A549 (cell line): ENCODE measurements at regions not wholly inside any gene's neighbourhood (a gene's known extent, or its start where the extent isn't known, plus 50 kb on each side); places are given as distances from the start of the nearest gene placed in this dataset.

Experiments used
- ATAC-seq, 2 experiments: fragments of 200-7000 bp in 1 of 2; fragments of >200 bp in 1 of 2; cut with Nextera tagmentation in 1 of 2; cut with Tn5 transposase in 1 of 2; 3 replicates each; pipeline versions ENCODE4 v1.8.0 to v1.9.1; 2018 to 2020; ENCODE audit warnings: mild to moderate bottlenecking in 1 of 2, moderate library complexity in 1 of 2
- CTCF ChIA-PET: fragments of 300-600 bp; sonication (Branson Sonifier 250); formaldehyde crosslinking; extraction: SDS; loops from one replicate; lab custom pipeline; 2021; ENCODE audit warnings: antibody characterized with exemption, inconsistent platforms; lab: Yijun Ruan, JAX
- POLR2A ChIA-PET: fragments of 350-600 bp; formaldehyde crosslinking; extraction: SDS; loops from one replicate; lab custom pipeline; 2021; ENCODE audit warnings: antibody characterized with exemption, inconsistent platforms; lab: Yijun Ruan, JAX
- DNase-seq, 2 experiments: peaks; one replicate each; pipeline versions ENCODE4 v3.0.0 to v3.0.0-alpha.2; 2011 to 2016; ENCODE audit warnings: low read depth in 1 of 2, low spot score in 1 of 2
- FAIRE-seq: peaks from 2 replicates; lab custom pipeline; 2011; peaks lifted over from hg19 to GRCh38; lab: Jason Lieb, UNC
- H3K27ac ChIP-seq, 2 experiments: fragments of >200 bp; sonication (Bioruptor Twin); formaldehyde crosslinking; 3 replicates each; pipeline ENCODE4 v1.5.1; 2016 to 2017
- H3K4me1 ChIP-seq: fragments of >200 bp; sonication (Bioruptor Twin); formaldehyde crosslinking; 3 replicates; pipeline ENCODE4 v1.6.1; 2016
- H3K4me2 ChIP-seq: fragments of >200 bp; sonication (Bioruptor Twin); formaldehyde crosslinking; 3 replicates; pipeline ENCODE4 v1.6.1; 2016
- H3K4me3 ChIP-seq: fragments of >200 bp; sonication (Bioruptor Twin); formaldehyde crosslinking; 3 replicates; pipeline ENCODE4 v1.5.1; 2016
- H3K9me3 ChIP-seq: fragments of >200 bp; sonication (Bioruptor Twin); formaldehyde crosslinking; 3 replicates; pipeline ENCODE4 v1.6.1; 2016
- CEBPB ChIP-seq, 2 experiments: fragments of >200 bp in 1 of 2; sonication (Bioruptor Twin) in 1 of 2; formaldehyde crosslinking in 1 of 2; IDR thresholded peaks; 2 replicates each; pipeline ENCODE4 v1.6.1; 2012 to 2016
- EHMT2 ChIP-seq: fragments of 200-600 bp; sonication (generic); IDR thresholded peaks from 2 replicates; pipeline ENCODE4 v1.6.1; 2016; ENCODE audit warnings: antibody characterized with exemption, low read depth, mild to moderate bottlenecking, moderate library complexity
- ESRRA ChIP-seq: fragments of 150-350 bp; IDR thresholded peaks from 2 replicates; pipeline ENCODE4 v1.6.1; 2014; ENCODE audit warnings: mild to moderate bottlenecking, low read length, borderline replicate concordance
- FOSB ChIP-seq: fragments of 250-450 bp; sonication (Bioruptor Pico); IDR thresholded peaks from 2 replicates; pipeline ENCODE4 v1.5.0; 2020; ENCODE audit warnings: mild to moderate bottlenecking, moderate library complexity
- FOXS1 ChIP-seq: fragments of 250-450 bp; sonication (Bioruptor Pico); IDR thresholded peaks from 2 replicates; pipeline ENCODE4 v1.5.0; 2020; ENCODE audit warnings: mild to moderate bottlenecking, moderate library complexity
- HEYL ChIP-seq: fragments of 250-450 bp; sonication (Bioruptor Pico); IDR thresholded peaks from 2 replicates; pipeline ENCODE4 v1.8.0; 2021; ENCODE audit warnings: mild to moderate bottlenecking, moderate library complexity
- HOXA7 ChIP-seq: fragments of 250-450 bp; sonication (Bioruptor Pico); IDR thresholded peaks from 2 replicates; pipeline ENCODE4 v1.5.0; 2020; ENCODE audit warnings: mild to moderate bottlenecking, moderate library complexity
- JUN ChIP-seq, 2 experiments: fragments of >200 bp; sonication (Bioruptor Twin); formaldehyde crosslinking; IDR thresholded peaks; 2 replicates in 1 of 2; 3 replicates in 1 of 2; pipeline ENCODE4 v1.6.1; 2016 to 2017
- JUNB ChIP-seq: fragments of >200 bp; sonication (Bioruptor Twin); formaldehyde crosslinking; IDR thresholded peaks from 2 replicates; pipeline ENCODE4 v1.6.1; 2016
- KDM1A ChIP-seq: fragments of 200-600 bp; sonication (generic); IDR thresholded peaks from 2 replicates; pipeline ENCODE4 v1.6.1; 2016; ENCODE audit warnings: low read depth, mild to moderate bottlenecking
- MAFK ChIP-seq: fragments of 450-650 bp; IDR thresholded peaks from 2 replicates; pipeline ENCODE4 v1.6.1; 2014; ENCODE audit not compliant: partially characterized antibody
- MAZ ChIP-seq: fragments of 150-350 bp; IDR thresholded peaks from 2 replicates; pipeline ENCODE4 v1.6.1; 2014; ENCODE audit warnings: antibody characterized with exemption, low read depth, low read length, borderline replicate concordance
- MYC ChIP-seq: IDR thresholded peaks from 2 replicates; pipeline ENCODE4 v1.6.1; 2012; ENCODE audit warnings: mild to moderate bottlenecking, inconsistent platforms, low read length, improper control_type of control experiment, borderline replicate concordance
- NFE2L2 ChIP-seq: fragments of 150-350 bp; conservative IDR thresholded peaks from 2 replicates; pipeline ENCODE4 v1.6.1; 2014; ENCODE audit warnings: low read length
- NPAS2 ChIP-seq: fragments of 250-450 bp; sonication (Bioruptor Pico); IDR thresholded peaks from 2 replicates; pipeline ENCODE4 v1.8.0; 2022; ENCODE audit warnings: mild to moderate bottlenecking, moderate library complexity, borderline replicate concordance
- POLR2A ChIP-seq: IDR thresholded peaks from 2 replicates; pipeline ENCODE4 v1.6.1; 2012; ENCODE audit warnings: mild to moderate bottlenecking, low read length
- RAD21 ChIP-seq, 2 experiments: fragments of >200 bp in 1 of 2; sonication (Bioruptor Twin) in 1 of 2; formaldehyde crosslinking in 1 of 2; IDR thresholded peaks in 1 of 2; conservative IDR thresholded peaks in 1 of 2; 2 replicates in 1 of 2; 3 replicates in 1 of 2; pipeline ENCODE4 v1.6.1; 2012 to 2018; ENCODE audit warnings: inconsistent platforms in 1 of 2
- RARB ChIP-seq: fragments of 250-450 bp; sonication (Bioruptor Pico); IDR thresholded peaks from 2 replicates; pipeline ENCODE4 v1.8.0; 2021; ENCODE audit warnings: mild to moderate bottlenecking, moderate library complexity
- TFCP2L1 ChIP-seq: fragments of 250-450 bp; sonication (Bioruptor Pico); IDR thresholded peaks from 2 replicates; pipeline ENCODE4 v1.5.0; 2021; ENCODE audit warnings: mild to moderate bottlenecking
- ZFP36 ChIP-seq: fragments of 450-650 bp; IDR thresholded peaks from 2 replicates; pipeline ENCODE4 v1.6.1; 2014; ENCODE audit warnings: borderline replicate concordance; ENCODE audit not compliant: partially characterized antibody
- ZSCAN20 ChIP-seq: fragments of 250-450 bp; sonication (Bioruptor Pico); IDR thresholded peaks from 2 replicates; pipeline ENCODE4 v1.8.0; 2022; ENCODE audit warnings: mild to moderate bottlenecking, moderate library complexity
- WGBS: methylation state at CpG from one replicate; pipeline ENCODE4 v1.1.6; 2017; ENCODE audit errors: missing lambda C conversion rate; 5-methylcytosine and 5-hydroxymethylcytosine counted together
- TF ChIP-seq, protein P1 (sequence below): IDR thresholded peaks from 2 replicates; pipeline ENCODE4 v1.6.1; 2012; ENCODE audit warnings: low read depth, borderline replicate concordance
- TF ChIP-seq, protein P2 (sequence below): fragments of 200-600 bp; sonication (generic); IDR thresholded peaks from 2 replicates; pipeline ENCODE4 v1.6.1; 2016; ENCODE audit warnings: antibody characterized with exemption, mild to moderate bottlenecking, moderate library complexity
- TF ChIP-seq, protein P3 (sequence below): fragments of >200 bp; sonication (Bioruptor Twin); formaldehyde crosslinking; IDR thresholded peaks from 3 replicates; pipeline ENCODE4 v1.5.1; 2016

DNA sequence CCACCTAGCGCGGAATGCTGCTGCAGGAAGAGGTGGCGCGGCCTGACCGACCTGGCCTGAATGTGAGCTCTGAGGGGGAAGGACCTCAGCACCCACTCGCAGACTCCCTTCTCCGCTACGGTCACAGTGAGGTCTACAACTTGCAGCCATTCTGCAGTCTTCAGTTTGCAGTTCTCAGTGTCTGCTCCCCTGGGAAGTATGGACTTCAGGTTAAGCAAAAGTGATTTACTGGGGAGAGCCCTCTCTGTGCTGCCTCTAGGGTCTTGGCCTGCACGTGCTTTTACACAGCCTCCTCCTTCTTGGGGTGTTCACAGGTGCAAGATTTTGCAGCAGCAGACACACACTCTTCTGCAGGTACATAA lies 296.0 kb downstream of the OMA1 start:
- no peaks in the 10 kb centered on the region for H3K9me3 ChIP-seq
- ChIA-PET POLR2A (no interaction called here), CTCF (no interaction called here)
- H3K4me1 ChIP-seq, result no peaks in the 10 kb centered on the region
- TF ChIP-seq MYC (no peak), JUN (IDR thresholded peaks at IDR 0.05) (no peak), EHMT2 (no peak), FOXS1 (CRISPR knock-in tag) (no peak), ZFP36 (no peak), JUNB (no peak), MAZ (no peak), CEBPB (IDR thresholded peaks at IDR 0.05) (no peak), TFCP2L1 (no peak), KDM1A (no peak), POLR2A (no peak), RARB (no peak)
- TF ChIP-seq, protein P1, sequence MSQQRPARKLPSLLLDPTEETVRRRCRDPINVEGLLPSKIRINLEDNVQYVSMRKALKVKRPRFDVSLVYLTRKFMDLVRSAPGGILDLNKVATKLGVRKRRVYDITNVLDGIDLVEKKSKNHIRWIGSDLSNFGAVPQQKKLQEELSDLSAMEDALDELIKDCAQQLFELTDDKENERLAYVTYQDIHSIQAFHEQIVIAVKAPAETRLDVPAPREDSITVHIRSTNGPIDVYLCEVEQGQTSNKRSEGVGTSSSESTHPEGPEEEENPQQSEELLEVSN, result no peak
- TF ChIP-seq, protein P2, sequence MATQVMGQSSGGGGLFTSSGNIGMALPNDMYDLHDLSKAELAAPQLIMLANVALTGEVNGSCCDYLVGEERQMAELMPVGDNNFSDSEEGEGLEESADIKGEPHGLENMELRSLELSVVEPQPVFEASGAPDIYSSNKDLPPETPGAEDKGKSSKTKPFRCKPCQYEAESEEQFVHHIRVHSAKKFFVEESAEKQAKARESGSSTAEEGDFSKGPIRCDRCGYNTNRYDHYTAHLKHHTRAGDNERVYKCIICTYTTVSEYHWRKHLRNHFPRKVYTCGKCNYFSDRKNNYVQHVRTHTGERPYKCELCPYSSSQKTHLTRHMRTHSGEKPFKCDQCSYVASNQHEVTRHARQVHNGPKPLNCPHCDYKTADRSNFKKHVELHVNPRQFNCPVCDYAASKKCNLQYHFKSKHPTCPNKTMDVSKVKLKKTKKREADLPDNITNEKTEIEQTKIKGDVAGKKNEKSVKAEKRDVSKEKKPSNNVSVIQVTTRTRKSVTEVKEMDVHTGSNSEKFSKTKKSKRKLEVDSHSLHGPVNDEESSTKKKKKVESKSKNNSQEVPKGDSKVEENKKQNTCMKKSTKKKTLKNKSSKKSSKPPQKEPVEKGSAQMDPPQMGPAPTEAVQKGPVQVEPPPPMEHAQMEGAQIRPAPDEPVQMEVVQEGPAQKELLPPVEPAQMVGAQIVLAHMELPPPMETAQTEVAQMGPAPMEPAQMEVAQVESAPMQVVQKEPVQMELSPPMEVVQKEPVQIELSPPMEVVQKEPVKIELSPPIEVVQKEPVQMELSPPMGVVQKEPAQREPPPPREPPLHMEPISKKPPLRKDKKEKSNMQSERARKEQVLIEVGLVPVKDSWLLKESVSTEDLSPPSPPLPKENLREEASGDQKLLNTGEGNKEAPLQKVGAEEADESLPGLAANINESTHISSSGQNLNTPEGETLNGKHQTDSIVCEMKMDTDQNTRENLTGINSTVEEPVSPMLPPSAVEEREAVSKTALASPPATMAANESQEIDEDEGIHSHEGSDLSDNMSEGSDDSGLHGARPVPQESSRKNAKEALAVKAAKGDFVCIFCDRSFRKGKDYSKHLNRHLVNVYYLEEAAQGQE, result no peak
- ATAC-seq (no peak), FAIRE-seq (no peak), DNase-seq (no peak)
- H3K4me2 ChIP-seq, result no peak overlapping the region
- no peak overlapping the region for H3K4me3 ChIP-seq
- WGBS, result 70% methylated on average over 3 of the region's 9 CpGs
- H3K27ac ChIP-seq, result no peak overlapping the region

DNA sequence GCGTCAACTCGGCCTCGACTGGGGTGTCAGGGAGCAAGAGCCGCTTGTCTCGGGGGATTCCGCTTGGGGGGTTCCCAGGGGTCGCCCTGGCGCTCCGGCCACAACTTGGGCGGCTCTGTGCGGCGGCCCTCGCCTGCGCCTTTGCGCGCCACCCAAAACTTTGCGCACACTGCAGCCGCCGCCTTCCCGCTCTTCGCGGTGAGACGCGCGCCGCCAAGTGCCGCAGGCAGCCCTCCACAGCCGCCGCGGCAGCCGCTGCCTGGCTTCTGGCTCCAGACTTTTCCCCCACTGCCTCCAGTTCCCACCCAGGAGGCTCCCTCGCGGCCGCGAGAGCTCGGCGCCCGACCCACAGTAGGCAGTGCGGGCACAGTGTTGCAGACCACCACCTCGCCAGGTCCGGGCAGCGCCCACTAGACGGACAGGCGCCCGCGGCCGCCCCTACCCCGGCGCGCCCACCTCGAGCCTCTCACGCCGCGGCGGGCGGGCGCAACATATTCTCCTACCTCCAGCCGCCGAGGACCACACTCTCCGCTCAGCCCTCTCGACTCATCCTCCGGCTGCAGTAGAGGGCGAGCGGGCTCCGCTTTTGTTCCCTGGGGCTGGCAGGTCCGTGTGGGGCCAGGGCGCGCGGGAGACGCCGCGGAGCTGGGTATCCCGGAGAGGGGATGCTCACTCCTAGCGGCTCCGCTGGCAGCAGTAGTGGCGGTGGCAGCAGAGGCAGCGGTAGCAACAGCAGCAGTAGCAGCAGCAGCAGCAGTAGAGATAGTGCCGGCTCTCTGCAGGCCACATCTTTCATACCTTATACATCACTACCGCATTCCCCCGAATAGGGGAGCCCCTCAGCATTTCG lies 296.6 kb downstream of the OMA1 start:
- ATAC-seq, result no peak
- Histone ChIP-seq H3K27ac (no peak overlapping the region), H3K4me2 (no peak overlapping the region), H3K9me3 (no peaks in the 10 kb centered on the region), H3K4me1 (no peaks in the 10 kb centered on the region), H3K4me3 (no peak overlapping the region)
- no peak for DNase-seq
- ChIA-PET CTCF (no interaction called here), POLR2A (no interaction called here)
- WGBS, result 73% methylated on average over 38 of the region's 81 CpGs
- no peak for FAIRE-seq
- TF ChIP-seq, protein P3, sequence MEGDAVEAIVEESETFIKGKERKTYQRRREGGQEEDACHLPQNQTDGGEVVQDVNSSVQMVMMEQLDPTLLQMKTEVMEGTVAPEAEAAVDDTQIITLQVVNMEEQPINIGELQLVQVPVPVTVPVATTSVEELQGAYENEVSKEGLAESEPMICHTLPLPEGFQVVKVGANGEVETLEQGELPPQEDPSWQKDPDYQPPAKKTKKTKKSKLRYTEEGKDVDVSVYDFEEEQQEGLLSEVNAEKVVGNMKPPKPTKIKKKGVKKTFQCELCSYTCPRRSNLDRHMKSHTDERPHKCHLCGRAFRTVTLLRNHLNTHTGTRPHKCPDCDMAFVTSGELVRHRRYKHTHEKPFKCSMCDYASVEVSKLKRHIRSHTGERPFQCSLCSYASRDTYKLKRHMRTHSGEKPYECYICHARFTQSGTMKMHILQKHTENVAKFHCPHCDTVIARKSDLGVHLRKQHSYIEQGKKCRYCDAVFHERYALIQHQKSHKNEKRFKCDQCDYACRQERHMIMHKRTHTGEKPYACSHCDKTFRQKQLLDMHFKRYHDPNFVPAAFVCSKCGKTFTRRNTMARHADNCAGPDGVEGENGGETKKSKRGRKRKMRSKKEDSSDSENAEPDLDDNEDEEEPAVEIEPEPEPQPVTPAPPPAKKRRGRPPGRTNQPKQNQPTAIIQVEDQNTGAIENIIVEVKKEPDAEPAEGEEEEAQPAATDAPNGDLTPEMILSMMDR, result no peak
- TF ChIP-seq MAZ, result no peak
- TF ChIP-seq HEYL, result no peak

DNA sequence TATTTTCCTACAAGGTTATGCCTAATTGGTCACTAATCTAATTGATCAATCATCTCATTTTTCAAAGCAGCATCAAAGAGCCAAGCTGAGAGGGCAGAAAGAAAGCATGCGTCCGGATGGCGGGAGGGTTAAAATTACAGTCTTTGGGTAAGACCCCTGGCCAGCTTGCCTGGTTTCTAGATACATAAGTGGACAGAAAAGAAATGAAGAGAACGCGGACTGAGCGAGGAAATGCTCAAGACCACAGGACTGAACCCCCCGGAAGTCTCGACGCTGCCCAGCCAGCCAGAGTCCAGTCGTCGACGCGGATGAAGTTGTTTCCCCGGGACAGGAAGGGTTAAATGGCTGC lies 297.2 kb downstream of the OMA1 start:
- ChIA-PET POLR2A (no interaction called here), CTCF (no interaction called here)
- Histone ChIP-seq H3K4me2 (no peak overlapping the region), H3K27ac (no peak overlapping the region), H3K4me1 (no peaks in the 10 kb centered on the region), H3K4me3 (no peak overlapping the region), H3K9me3 (no peaks in the 10 kb centered on the region)
- WGBS, result 65% methylated on average over 14 of the region's 14 CpGs
- FAIRE-seq (no peak), DNase-seq (no peak), ATAC-seq (no peak)
- TF ChIP-seq RAD21 (conservative IDR thresholded peaks at IDR 0.05 in 1 of 2, IDR thresholded peaks at IDR 0.05 in 1 of 2), result no peak
- TF ChIP-seq ESRRA, result no peak
- no peak for TF ChIP-seq NPAS2 (CRISPR knock-in tag)
- no peak for TF ChIP-seq POLR2A
- no peak for TF ChIP-seq FOSB (CRISPR knock-in tag)
- TF ChIP-seq MAFK, result no peak
- TF ChIP-seq NFE2L2, result no peak
- TF ChIP-seq EHMT2, result no peak
- no peak for TF ChIP-seq JUNB
- TF ChIP-seq HOXA7 (CRISPR knock-in tag), result no peak
- TF ChIP-seq ZSCAN20 (CRISPR knock-in tag), result no peak
